G401.6 (cell line): ENCODE measurements at regions not wholly inside any gene's neighbourhood (a gene's known extent, or its start where the extent isn't known, plus 50 kb on each side); places are given as distances from the start of the nearest gene placed in this dataset.

Experiments
- FAIRE-seq: peaks from 2 replicates; lab custom pipeline; 2012; peaks lifted over from hg19 to GRCh38; lab: Jason Lieb, UNC

- no peak for FAIRE-seq
These were observed 120.5 kb downstream of the ZFP36L2 start for GRCh38 chr2:43105586-43106558.

GRCh38 chr2:43104763-43105162 is 121.6 kb downstream of the ZFP36L2 start:
- no peak for FAIRE-seq

- FAIRE-seq, result no peak
These were observed 122.3 kb downstream of the ZFP36L2 start for GRCh38 chr2:43104106-43104505.

- no peak for FAIRE-seq
These were observed 123.4 kb downstream of the ZFP36L2 start for GRCh38 chr2:43103093-43103404.

- FAIRE-seq, result no peak
These were observed 123.9 kb downstream of the ZFP36L2 start for GRCh38 chr2:43102366-43103092.

GRCh38 chr2:43101751-43102150 is 124.7 kb downstream of the ZFP36L2 start:
- FAIRE-seq, result no peak

GRCh38 chr2:43100883-43101662 is 125.3 kb downstream of the ZFP36L2 start:
- FAIRE-seq, result no peak

GRCh38 chr2:43100362-43100882 is 126.0 kb downstream of the ZFP36L2 start:
- FAIRE-seq, result no peak

- FAIRE-seq, result no peak
These were observed 126.6 kb downstream of the ZFP36L2 start for GRCh38 chr2:43099797-43100196.

GRCh38 chr2:43098539-43098938 is 127.9 kb downstream of the ZFP36L2 start:
- FAIRE-seq, result no peak

GRCh38 chr2:43097644-43098408 is 128.6 kb downstream of the ZFP36L2 start:
- no peak for FAIRE-seq

GRCh38 chr2:43095533-43096295 is 130.7 kb downstream of the ZFP36L2 start:
- no peak for FAIRE-seq

- FAIRE-seq, result no peak
These were observed 133.8 kb downstream of the ZFP36L2 start for GRCh38 chr2:43092520-43093179.

GRCh38 chr2:43090317-43090716 is 136.1 kb downstream of the ZFP36L2 start:
- no peak for FAIRE-seq

- peak; percentile 60 for FAIRE-seq
These were observed 138.0 kb downstream of the ZFP36L2 start for GRCh38 chr2:43088143-43089073.

GRCh38 chr2:43087413-43087812 is 139.0 kb downstream of the ZFP36L2 start:
- FAIRE-seq, result no peak

GRCh38 chr2:43086451-43087221 is 139.8 kb downstream of the ZFP36L2 start:
- FAIRE-seq, result peak; percentile 80

GRCh38 chr2:43085929-43086328 is 140.5 kb downstream of the ZFP36L2 start:
- FAIRE-seq, result no peak
